ENCODE measurements at regions not wholly inside any gene's neighbourhood (a gene's known extent, or its start where the extent isn't known, plus 50 kb on each side); places are given as distances from the start of the nearest gene placed in this dataset.

GRCh38 chr3:98679986-98680385 lies 83.2 kb upstream of the ST3GAL6 start:
- TF ChIP-seq CTCF (IDR thresholded peaks at IDR 0.05; ENCODE audit: poor library complexity) (no peak), EZH2 (IDR thresholded peaks at IDR 0.05; ENCODE audit: borderline replicate concordance) (no peak), EZH2phosphoT487 (IDR thresholded peaks at IDR 0.05; ENCODE audit: low read depth, severe bottlenecking, unreplicated experiment) (no peak)

Measured in hepatocyte (in vitro differentiated cells).